Hematopoietic multipotent progenitor cell treated with erythropoietin and hydrocortisone succinate and interleukin-3 and kit ligand, for 8 days (in vitro differentiated cells): ENCODE measurements at regions not wholly inside any gene's neighbourhood (a gene's known extent, or its start where the extent isn't known, plus 50 kb on each side); places are given as distances from the start of the nearest gene placed in this dataset.
"Not testable (repeated sequence)": the region's sequence is repeated elsewhere in the genome, so short reads cannot be mapped to it uniquely, and the experiment has no call there.

ENCODE experiments used
- DNase-seq: peaks from one replicate; pipeline ENCODE4 v3.0.0-alpha.2; 2015

- DNase-seq: no peak
These were observed 227.7 kb upstream of the DDHD1 start for GRCh38 chr14:53380867-53381225.

- no peak for DNase-seq
These were observed 227.1 kb upstream of the DDHD1 start for GRCh38 chr14:53380052-53380866.

- DNase-seq: no peak
These were observed 225.0 kb upstream of the DDHD1 start for GRCh38 chr14:53378142-53378541.

- DNase-seq: no peak
These were observed 222.9 kb upstream of the DDHD1 start for GRCh38 chr14:53376064-53376463.

GRCh38 chr14:53375599-53375998, 222.5 kb upstream of the DDHD1 start:
- no peak for DNase-seq

GRCh38 chr14:53368711-53369201, 215.6 kb upstream of the DDHD1 start:
- DNase-seq: no peak

GRCh38 chr14:53368066-53368465, 214.9 kb upstream of the DDHD1 start:
- DNase-seq: no peak

- DNase-seq: no peak
These were observed 214.5 kb upstream of the DDHD1 start for GRCh38 chr14:53367644-53368026.

- no peak for DNase-seq
These were observed 212.5 kb upstream of the DDHD1 start for GRCh38 chr14:53365486-53366130.

- DNase-seq: not testable (repeated sequence)
These were observed 209.8 kb upstream of the DDHD1 start for GRCh38 chr14:53362916-53363315.

- DNase-seq: no peak
These were observed 207.7 kb upstream of the DDHD1 start for GRCh38 chr14:53360829-53361228.

- no peak for DNase-seq
These were observed 205.0 kb upstream of the DDHD1 start for GRCh38 chr14:53358166-53358565.

GRCh38 chr14:53356361-53357150, 203.4 kb upstream of the DDHD1 start:
- DNase-seq: no peak

- DNase-seq: no peak
These were observed 202.5 kb upstream of the DDHD1 start for GRCh38 chr14:53355581-53356112.

- DNase-seq: no peak
These were observed 201.2 kb upstream of the DDHD1 start for GRCh38 chr14:53354336-53354735.

- peak; percentile 53 for DNase-seq
These were observed 197.7 kb upstream of the DDHD1 start for GRCh38 chr14:53350866-53351265.

- no peak for DNase-seq
These were observed 197.3 kb upstream of the DDHD1 start for GRCh38 chr14:53350429-53350828.

- DNase-seq: no peak
These were observed 193.9 kb upstream of the DDHD1 start for GRCh38 chr14:53346988-53347387.

- no peak for DNase-seq
These were observed 188.2 kb upstream of the DDHD1 start for GRCh38 chr14:53341324-53341723.

- no peak for DNase-seq
These were observed 185.1 kb upstream of the DDHD1 start for GRCh38 chr14:53338192-53338591.

- DNase-seq: no peak
These were observed 183.6 kb upstream of the DDHD1 start for GRCh38 chr14:53336729-53337128.

- DNase-seq: no peak
These were observed 180.7 kb upstream of the DDHD1 start for GRCh38 chr14:53333809-53334208.

GRCh38 chr14:53331921-53332320, 178.8 kb upstream of the DDHD1 start:
- no peak for DNase-seq
